ENCODE measurements at regions not wholly inside any gene's neighbourhood (a gene's known extent, or its start where the extent isn't known, plus 50 kb on each side); places are given as distances from the start of the nearest gene placed in this dataset.

DNA sequence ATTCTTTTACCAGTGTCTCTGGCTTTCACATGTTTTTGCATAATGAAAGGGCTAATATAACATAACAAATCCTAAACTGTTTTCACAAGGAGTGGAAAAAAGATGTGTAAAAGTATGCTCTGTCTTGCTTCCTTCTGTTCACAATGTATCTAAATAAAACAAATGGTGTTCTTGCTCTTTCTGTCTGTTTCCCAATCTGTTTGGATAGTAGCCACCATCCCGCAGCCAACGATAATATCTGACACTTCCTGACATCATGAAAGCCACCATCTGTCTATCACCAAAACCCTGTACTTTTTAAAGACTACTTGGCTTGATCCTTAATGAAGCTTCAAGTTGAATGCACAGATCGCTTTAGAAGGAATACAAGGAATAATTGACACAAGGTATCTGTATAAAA, 246.2 kb downstream of the ETV1 start:
- Histone ChIP-seq H3K27me3 (ENCODE audit: insufficient read depth in 3 of 3, low read length in 2 of 3) (no peaks in the 10 kb centered on the region), H3K4me1 (peaks cover 16% of the 10 kb centered on the region), H3K4me3 (no peak overlapping the region), H3K36me3 (ENCODE audit: insufficient read depth in 1 of 2, low read depth in 1 of 2) (no peaks in the 10 kb centered on the region), H3K9me3 (no peaks in the 10 kb centered on the region), H3K27ac (no peak overlapping the region)
- intact Hi-C loops (cut with DNase I), result loop anchor here in 1 of 2 donors (10.0 kb wide), 1 partner anchor 218 kb away; no protein-coding TSS in a partner anchor
- DNase-seq (no peak), ATAC-seq (no peak)
- TF ChIP-seq, protein P1, sequence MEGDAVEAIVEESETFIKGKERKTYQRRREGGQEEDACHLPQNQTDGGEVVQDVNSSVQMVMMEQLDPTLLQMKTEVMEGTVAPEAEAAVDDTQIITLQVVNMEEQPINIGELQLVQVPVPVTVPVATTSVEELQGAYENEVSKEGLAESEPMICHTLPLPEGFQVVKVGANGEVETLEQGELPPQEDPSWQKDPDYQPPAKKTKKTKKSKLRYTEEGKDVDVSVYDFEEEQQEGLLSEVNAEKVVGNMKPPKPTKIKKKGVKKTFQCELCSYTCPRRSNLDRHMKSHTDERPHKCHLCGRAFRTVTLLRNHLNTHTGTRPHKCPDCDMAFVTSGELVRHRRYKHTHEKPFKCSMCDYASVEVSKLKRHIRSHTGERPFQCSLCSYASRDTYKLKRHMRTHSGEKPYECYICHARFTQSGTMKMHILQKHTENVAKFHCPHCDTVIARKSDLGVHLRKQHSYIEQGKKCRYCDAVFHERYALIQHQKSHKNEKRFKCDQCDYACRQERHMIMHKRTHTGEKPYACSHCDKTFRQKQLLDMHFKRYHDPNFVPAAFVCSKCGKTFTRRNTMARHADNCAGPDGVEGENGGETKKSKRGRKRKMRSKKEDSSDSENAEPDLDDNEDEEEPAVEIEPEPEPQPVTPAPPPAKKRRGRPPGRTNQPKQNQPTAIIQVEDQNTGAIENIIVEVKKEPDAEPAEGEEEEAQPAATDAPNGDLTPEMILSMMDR (IDR thresholded peaks at IDR 0.05), result no peak
- WGBS, 3 donors, result 32 to 43% (median 35%) methylated on average over 3 of the region's 3 CpGs

GRCh38 chr7:13745530-13745929, 243.9 kb downstream of the ETV1 start:
- Histone ChIP-seq H3K4me3 (no peak overlapping the region), H3K27ac (no peak overlapping the region), H3K9me3 (no peaks in the 10 kb centered on the region), H3K4me1 (peaks cover 16% of the 10 kb centered on the region), H3K27me3 (ENCODE audit: insufficient read depth in 3 of 3, low read length in 2 of 3) (no peaks in the 10 kb centered on the region), H3K36me3 (ENCODE audit: insufficient read depth in 1 of 2, low read depth in 1 of 2) (no peaks in the 10 kb centered on the region)
- WGBS, 3 donors, result 93 to 100% (median 100%) methylated on average over 1 of the region's 1 CpG
- TF ChIP-seq, protein P1 (IDR thresholded peaks at IDR 0.05), result no peak
- DNase-seq, result no peak
- intact Hi-C loops (cut with DNase I), result loop anchor here in 1 of 2 donors (10.0 kb wide), 1 partner anchor 221 kb away; no protein-coding TSS in a partner anchor
- no peak for ATAC-seq

GRCh38 chr7:13748998-13749397, 240.5 kb downstream of the ETV1 start:
- DNase-seq, result no peak
- intact Hi-C loops (cut with DNase I), result loop anchor here in 1 of 2 donors (10.0 kb wide), 1 partner anchor 224 kb away; no protein-coding TSS in a partner anchor
- H3K36me3 ChIP-seq (ENCODE audit: insufficient read depth in 1 of 2, low read depth in 1 of 2), result no peaks in the 10 kb centered on the region
- WGBS, 3 donors, result 35 to 46% (median 38%) methylated on average over 6 of the region's 6 CpGs
- ATAC-seq, result no peak
- no peak overlapping the region for H3K27ac ChIP-seq
- no peaks in the 10 kb centered on the region for H3K27me3 ChIP-seq (ENCODE audit: insufficient read depth in 3 of 3, low read length in 2 of 3)
- H3K4me1 ChIP-seq, result no peaks in the 10 kb centered on the region
- H3K4me3 ChIP-seq, result no peak overlapping the region
- H3K9me3 ChIP-seq, result no peaks in the 10 kb centered on the region
- TF ChIP-seq, protein P1 (IDR thresholded peaks at IDR 0.05), result no peak

GRCh38 chr7:13749636-13750035, 239.8 kb downstream of the ETV1 start:
- Histone ChIP-seq H3K36me3 (ENCODE audit: insufficient read depth in 1 of 2, low read depth in 1 of 2) (no peaks in the 10 kb centered on the region), H3K27me3 (ENCODE audit: insufficient read depth in 3 of 3, low read length in 2 of 3) (no peaks in the 10 kb centered on the region), H3K27ac (no peak overlapping the region), H3K4me1 (no peaks in the 10 kb centered on the region), H3K4me3 (no peak overlapping the region), H3K9me3 (no peaks in the 10 kb centered on the region)
- WGBS, 3 donors, result 54 to 70% (median 64%) methylated on average over 3 of the region's 3 CpGs
- ATAC-seq (no peak), DNase-seq (no peak)
- intact Hi-C loops (cut with DNase I), result loop anchor here in 1 of 2 donors (10.0 kb wide), 1 partner anchor 225 kb away; no protein-coding TSS in a partner anchor
- TF ChIP-seq, protein P1 (IDR thresholded peaks at IDR 0.05), result no peak

DNA sequence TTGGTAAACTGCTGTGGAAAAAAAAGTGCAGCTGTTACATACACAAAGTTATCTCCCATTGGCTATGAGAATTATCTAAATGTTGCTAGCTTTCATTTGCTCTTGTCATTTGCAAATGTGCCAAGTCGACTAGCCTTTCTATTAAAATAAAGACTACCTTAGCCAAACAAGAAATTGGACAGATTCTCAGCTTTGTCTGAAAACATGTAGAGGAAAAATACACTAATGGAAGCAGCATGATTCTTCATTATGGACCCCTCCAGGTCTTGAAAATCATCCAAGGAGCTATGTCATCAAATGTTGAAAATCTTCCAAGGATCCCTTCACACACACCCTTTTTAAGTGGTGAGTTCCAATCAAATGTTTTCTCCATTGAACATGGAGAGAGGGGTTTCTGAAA, 237.7 kb downstream of the ETV1 start:
- Histone ChIP-seq H3K4me1 (no peaks in the 10 kb centered on the region), H3K9me3 (no peaks in the 10 kb centered on the region), H3K4me3 (no peak overlapping the region), H3K36me3 (ENCODE audit: insufficient read depth in 1 of 2, low read depth in 1 of 2) (no peaks in the 10 kb centered on the region), H3K27ac (no peak overlapping the region), H3K27me3 (ENCODE audit: insufficient read depth in 3 of 3, low read length in 2 of 3) (no peaks in the 10 kb centered on the region)
- 40 to 63% (median 47%) methylated on average over 1 of the region's 1 CpG for WGBS, 3 donors
- intact Hi-C loops (cut with DNase I), result no loop called here
- TF ChIP-seq, protein P1 (IDR thresholded peaks at IDR 0.05), result no peak
- ATAC-seq, result no peak
- no peak for DNase-seq

Measured in psoas muscle (tissue), 7 donors.